Endothelial cell of umbilical vein (primary cell): ENCODE measurements at regions not wholly inside any gene's neighbourhood (a gene's known extent, or its start where the extent isn't known, plus 50 kb on each side); places are given as distances from the start of the nearest gene placed in this dataset.

Source experiments
- BruUV-seq: library from RNA; stranded (reverse); fragments of 400-500 nt; replicated peaks from 2 replicates; lab custom pipeline; 2021; lab: Mats Ljungman, UMichigan
- CTCF ChIA-PET: fragments of 300-600, 350-600 bp; sonication (Branson Sonifier 250); formaldehyde crosslinking; loops from one replicate; lab custom pipeline; 2021; ENCODE audit warnings: antibody characterized with exemption, inconsistent platforms; lab: Charles Lee
- POLR2A ChIA-PET: fragments of 300-600, 350-600 bp; sonication (Branson Sonifier 250); formaldehyde crosslinking; loops from one replicate; lab custom pipeline; 2021; ENCODE audit warnings: antibody characterized with exemption, inconsistent platforms; lab: Charles Lee
- DNase-seq: peaks from one replicate; pipeline ENCODE4 v3.0.0-alpha.2; 2011; ENCODE audit warnings: low read depth, low spot score
- FAIRE-seq: peaks from 2 replicates; lab custom pipeline; 2011; peaks lifted over from hg19 to GRCh38; lab: Jason Lieb, UNC
- H2AFZ ChIP-seq: 2 replicates; pipeline ENCODE4 v1.6.0; 2012; ENCODE audit warnings: low read depth, low read length, control low read depth, inconsistent platforms
- H3K27ac ChIP-seq: 2 replicates; pipeline ENCODE4 v1.5.1; 2011; ENCODE audit warnings: low read depth, mild to moderate bottlenecking, control low read depth, low read length, moderate library complexity; ENCODE audit not compliant: insufficient read depth
- H3K27me3 ChIP-seq, 2 experiments: 2 replicates each; pipeline versions ENCODE4 v1.6.0 to v1.6.1; 2011; ENCODE audit warnings: low read length in 2 of 2, mixed read lengths in 1 of 2; ENCODE audit not compliant: control insufficient read depth in 2 of 2, insufficient read depth in 2 of 2
- H3K36me3 ChIP-seq, 2 experiments: 2 replicates in 1 of 2; 3 replicates in 1 of 2; pipeline ENCODE4 v1.5.1; 2011; ENCODE audit warnings: low read length in 2 of 2, mild to moderate bottlenecking in 1 of 2, moderate library complexity in 1 of 2; ENCODE audit not compliant: control insufficient read depth in 2 of 2, insufficient read depth in 2 of 2; ENCODE audit errors: extremely low read depth in 1 of 2
- H3K4me1 ChIP-seq: 3 replicates; pipeline ENCODE4 v1.5.1; 2011; ENCODE audit warnings: mild to moderate bottlenecking, low read length; ENCODE audit not compliant: control insufficient read depth, insufficient read depth; ENCODE audit errors: extremely low read depth
- H3K4me2 ChIP-seq: 2 replicates; pipeline ENCODE4 v1.6.1; 2011; ENCODE audit warnings: low read length, control low read depth, mixed read lengths; ENCODE audit not compliant: insufficient read depth
- H3K4me3 ChIP-seq, 3 experiments: fragments of 200-600 bp in 1 of 3; sonication (generic), shearing (Covaris generic) in 1 of 3; replicated peaks in 1 of 3; 2 replicates each; pipeline ENCODE4 v1.5.1; 2011 to 2016; ENCODE audit warnings: control low read depth in 3 of 3, low read length in 3 of 3, mild to moderate bottlenecking in 2 of 3, inconsistent platforms in 1 of 3, low read depth in 1 of 3, moderate library complexity in 1 of 3; ENCODE audit not compliant: insufficient read depth in 1 of 3
- H3K79me2 ChIP-seq: 2 replicates; pipeline ENCODE4 v1.6.0; 2012; ENCODE audit warnings: low read length, inconsistent platforms; ENCODE audit not compliant: control insufficient read depth, insufficient read depth
- H3K9ac ChIP-seq: replicated peaks from 2 replicates; pipeline ENCODE3; 2011; ENCODE audit warnings: low read length, control low read depth; ENCODE audit not compliant: insufficient read depth; ENCODE audit errors: extremely low read depth
- H3K9me1 ChIP-seq: replicated peaks from 3 replicates; pipeline ENCODE4 v1.6.0; 2011; ENCODE audit warnings: mild to moderate bottlenecking, low read length; ENCODE audit not compliant: control insufficient read depth, insufficient read depth; ENCODE audit errors: extremely low read depth
- H3K9me3 ChIP-seq: replicated peaks from 2 replicates; pipeline ENCODE4 v1.5.1; 2012; ENCODE audit warnings: low read length, inconsistent platforms; ENCODE audit not compliant: control insufficient read depth, insufficient read depth
- H4K20me1 ChIP-seq: replicated peaks from 2 replicates; pipeline ENCODE3; 2011; ENCODE audit warnings: mild to moderate bottlenecking, low read length; ENCODE audit not compliant: control insufficient read depth, insufficient read depth; ENCODE audit errors: extremely low read depth
- EZH2 ChIP-seq: IDR thresholded peaks from 2 replicates; pipeline ENCODE4 v1.6.1; 2012; ENCODE audit warnings: borderline replicate concordance, low read depth, mild to moderate bottlenecking, moderate library complexity, low read length, inconsistent platforms; ENCODE audit not compliant: severe bottlenecking
- FOS ChIP-seq: IDR thresholded peaks from 2 replicates; pipeline ENCODE4 v1.6.1; 2011; ENCODE audit warnings: mild to moderate bottlenecking, low read length, moderate library complexity, borderline replicate concordance; ENCODE audit not compliant: insufficient read depth
- GATA2 ChIP-seq: IDR thresholded peaks from 2 replicates; pipeline ENCODE4 v1.7.0; 2011; ENCODE audit warnings: low read depth, mild to moderate bottlenecking, moderate library complexity, mixed read lengths, low read length; ENCODE audit not compliant: insufficient read length, insufficient read depth
- JUN ChIP-seq: IDR thresholded peaks from 2 replicates; pipeline ENCODE4 v1.6.1; 2011; ENCODE audit warnings: borderline replicate concordance, low read depth; ENCODE audit not compliant: insufficient read length, insufficient read depth
- MYC ChIP-seq: IDR thresholded peaks from one replicate; pipeline ENCODE4 v1.6.1; 2011; ENCODE audit warnings: mild to moderate bottlenecking, low read depth, low read length
- POLR2A ChIP-seq: IDR thresholded peaks from 2 replicates; pipeline ENCODE4 v1.6.1; 2012; ENCODE audit warnings: low read depth, mild to moderate bottlenecking, control low read depth, low read length
- POLR2AphosphoS5 ChIP-seq: IDR thresholded peaks from 2 replicates; pipeline ENCODE4 v1.6.1; 2012; ENCODE audit warnings: low read depth, mild to moderate bottlenecking, control low read depth, low read length, moderate library complexity; ENCODE audit not compliant: insufficient read depth
- dilution Hi-C: fragments of 300-500 bp; cut with MboI; formaldehyde crosslinking; loops from one replicate; pipeline ENCODE4 v1.15.0; 2019; ENCODE audit warnings: low sequenced_read_pairs; ENCODE audit not compliant: extremely low pct_ligation_motif_present
- intact Hi-C: fragments of 100-400 bp; cut with micrococcal nuclease; formaldehyde crosslinking; loops from one replicate; pipeline ENCODE4 v1.10.0; 2022
- TF ChIP-seq, protein P1 (sequence below), 2 donors: IDR thresholded peaks; 1 replicate in 1 of 2; 2 replicates in 1 of 2; pipeline ENCODE4 v1.5.1; 2011; ENCODE audit warnings: low read length in 2 of 2, mild to moderate bottlenecking in 2 of 2, moderate library complexity in 2 of 2, control low read depth in 1 of 2, inconsistent platforms in 1 of 2, low read depth in 1 of 2; ENCODE audit not compliant: insufficient read depth in 1 of 2; ENCODE audit errors: extremely low read depth in 1 of 2
- TF ChIP-seq, protein P2 (sequence below): IDR thresholded peaks from 2 replicates; pipeline ENCODE4 v1.6.1; 2011; ENCODE audit not compliant: insufficient read depth, insufficient read length

DNA sequence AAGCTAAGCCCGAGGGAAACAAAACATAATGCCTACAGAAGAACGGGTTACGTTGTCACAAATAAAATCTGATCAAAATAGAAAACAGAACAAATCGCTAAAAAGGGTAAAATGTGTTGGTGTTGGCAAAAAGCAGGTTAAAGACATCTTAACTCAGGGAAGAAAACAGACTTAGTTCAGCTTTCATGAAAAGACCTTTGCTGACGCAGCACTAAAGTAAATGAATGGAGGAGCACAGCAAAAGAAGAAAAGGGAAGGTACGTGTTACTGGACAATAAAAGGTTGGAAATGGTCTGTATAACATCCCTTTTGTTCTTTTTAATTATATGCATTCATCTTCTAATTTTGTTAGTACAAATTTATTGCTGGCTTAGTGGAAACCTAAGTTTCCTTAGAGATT lies 117.4 kb upstream of the DSEL start:
- Histone ChIP-seq H3K27me3 (no peaks in the 10 kb centered on the region), H3K79me2 (no peaks in the 10 kb centered on the region), H4K20me1 (no peaks in the 10 kb centered on the region), H3K9ac (no peak overlapping the region), H3K36me3 (no peaks in the 10 kb centered on the region), H3K4me1 (no peaks in the 10 kb centered on the region), H3K9me1 (peaks cover 2% of the 10 kb centered on the region), H3K9me3 (no peaks in the 10 kb centered on the region), H3K4me3 (no peak overlapping the region), H3K27ac (no peak overlapping the region), H3K4me2 (no peak overlapping the region), H2AFZ (no peak overlapping the region)
- intact Hi-C loops, result loop anchor here (10.0 kb wide), 1 partner anchor 99 kb away; no protein-coding TSS in a partner anchor
- DNase-seq (no peak), FAIRE-seq (no peak)
- no TSS peak for BruUV-seq
- dilution Hi-C loops, result no loop called here
- TF ChIP-seq FOS (no peak), POLR2AphosphoS5 (no peak), GATA2 (no peak), JUN (no peak), POLR2A (no peak), EZH2 (no peak), MYC (no peak)
- TF ChIP-seq, protein P1, sequence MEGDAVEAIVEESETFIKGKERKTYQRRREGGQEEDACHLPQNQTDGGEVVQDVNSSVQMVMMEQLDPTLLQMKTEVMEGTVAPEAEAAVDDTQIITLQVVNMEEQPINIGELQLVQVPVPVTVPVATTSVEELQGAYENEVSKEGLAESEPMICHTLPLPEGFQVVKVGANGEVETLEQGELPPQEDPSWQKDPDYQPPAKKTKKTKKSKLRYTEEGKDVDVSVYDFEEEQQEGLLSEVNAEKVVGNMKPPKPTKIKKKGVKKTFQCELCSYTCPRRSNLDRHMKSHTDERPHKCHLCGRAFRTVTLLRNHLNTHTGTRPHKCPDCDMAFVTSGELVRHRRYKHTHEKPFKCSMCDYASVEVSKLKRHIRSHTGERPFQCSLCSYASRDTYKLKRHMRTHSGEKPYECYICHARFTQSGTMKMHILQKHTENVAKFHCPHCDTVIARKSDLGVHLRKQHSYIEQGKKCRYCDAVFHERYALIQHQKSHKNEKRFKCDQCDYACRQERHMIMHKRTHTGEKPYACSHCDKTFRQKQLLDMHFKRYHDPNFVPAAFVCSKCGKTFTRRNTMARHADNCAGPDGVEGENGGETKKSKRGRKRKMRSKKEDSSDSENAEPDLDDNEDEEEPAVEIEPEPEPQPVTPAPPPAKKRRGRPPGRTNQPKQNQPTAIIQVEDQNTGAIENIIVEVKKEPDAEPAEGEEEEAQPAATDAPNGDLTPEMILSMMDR (IDR thresholded peaks at IDR 0.05; ENCODE audit: extremely low read depth in 1 of 2, insufficient read depth in 1 of 2, low read depth in 1 of 2, low read length in 2 of 2), result no peak
- TF ChIP-seq, protein P2, sequence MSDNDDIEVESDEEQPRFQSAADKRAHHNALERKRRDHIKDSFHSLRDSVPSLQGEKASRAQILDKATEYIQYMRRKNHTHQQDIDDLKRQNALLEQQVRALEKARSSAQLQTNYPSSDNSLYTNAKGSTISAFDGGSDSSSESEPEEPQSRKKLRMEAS, result no peak
- ChIA-PET POLR2A (no interaction called here), CTCF (no interaction called here)
